Breast epithelium (tissue), 4 donors: ENCODE measurements at regions not wholly inside any gene's neighbourhood (a gene's known extent, or its start where the extent isn't known, plus 50 kb on each side); places are given as distances from the start of the nearest gene placed in this dataset.

Experiments used
- DNase-seq, 2 donors: peaks; one replicate each; pipeline ENCODE4 v3.0.0-alpha.2; 2019; ENCODE audit warnings: low spot score in 2 of 2
- H3K27ac ChIP-seq, 2 donors: fragments of 200-600 bp; sonication (generic) in 1 of 2; one replicate each; pipeline ENCODE4 v1.5.1; 2016 to 2019; ENCODE audit warnings: mild to moderate bottlenecking in 1 of 2
- H3K27me3 ChIP-seq, 2 donors: fragments of 200-600 bp; sonication (generic) in 1 of 2; one replicate each; pipeline versions ENCODE4 v1.5.1 to v1.6.0; 2017 to 2019; ENCODE audit warnings: control low read depth in 1 of 2, mild to moderate bottlenecking in 1 of 2
- H3K36me3 ChIP-seq: fragments of 200-600 bp; one replicate; pipeline ENCODE4 v1.5.1; 2019
- H3K4me1 ChIP-seq, 2 donors: fragments of 200-600 bp; sonication (generic); one replicate each; pipeline ENCODE4 v1.5.1; 2016 to 2019; ENCODE audit warnings: control low read depth in 1 of 2
- H3K4me3 ChIP-seq, 3 donors: fragments of 200-600 bp; sonication (generic); 1 replicate in 2 of 3; 2 replicates in 1 of 3; pipeline ENCODE4 v1.5.1; 2016 to 2019; ENCODE audit warnings: mild to moderate bottlenecking in 3 of 3, moderate library complexity in 2 of 3
- H3K9me3 ChIP-seq, 2 donors: fragments of 200-600 bp; sonication (generic) in 1 of 2; one replicate each; pipeline ENCODE4 v1.5.1; 2016 to 2019; ENCODE audit warnings: control low read depth in 1 of 2
- POLR2A ChIP-seq: fragments of 450-650 bp; IDR thresholded peaks from one replicate; pipeline ENCODE4 v1.6.1; 2016; ENCODE audit warnings: antibody characterized with exemption, mild to moderate bottlenecking, moderate library complexity
- POLR2AphosphoS5 ChIP-seq, 3 donors: sonication (generic); formaldehyde crosslinking; IDR thresholded peaks; one replicate each; pipeline ENCODE4 v1.6.1; 2017; ENCODE audit warnings: antibody characterized with exemption in 3 of 3
- intact Hi-C: fragments of 100-400 bp; cut with DNase I; formaldehyde crosslinking; loops from one replicate; pipeline ENCODE4 v1.15.1; 2023; ENCODE audit warnings: low total_unique reads
- TF ChIP-seq, protein P1 (sequence below), 3 donors: fragments of 450-650 bp; IDR thresholded peaks; one replicate each; pipeline ENCODE4 v1.5.1; 2016 to 2017; ENCODE audit warnings: antibody characterized with exemption in 3 of 3, mild to moderate bottlenecking in 3 of 3, moderate library complexity in 3 of 3

DNA sequence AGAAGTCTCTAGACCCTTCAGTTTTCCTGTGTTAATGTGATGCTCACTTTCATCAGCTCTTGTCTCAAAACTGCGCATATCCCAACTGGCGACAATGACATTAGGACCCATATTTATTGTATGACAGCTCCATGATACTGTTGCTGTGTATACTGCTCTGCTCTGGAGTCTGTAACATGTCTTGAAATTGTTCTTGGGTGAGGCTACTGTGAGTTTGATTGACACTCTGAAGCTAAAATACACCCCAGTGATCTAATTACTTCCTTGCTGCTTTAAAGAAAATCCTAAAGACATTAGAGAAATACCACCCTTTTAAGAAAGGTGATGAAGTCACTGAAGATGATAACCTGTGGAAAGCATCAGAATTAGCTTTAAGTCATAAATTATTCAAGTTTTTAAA lies 1046.2 kb downstream of the KCNT2 start:
- DNase-seq = no peak
- Histone ChIP-seq H3K4me3 (no peak overlapping the region), H3K27me3 (no peaks in the 10 kb centered on the region), H3K9me3 (no peaks in the 10 kb centered on the region), H3K27ac (no peak overlapping the region), H3K36me3 (no peaks in the 10 kb centered on the region), H3K4me1 (no peaks in the 10 kb centered on the region)
- intact Hi-C loops = no loop called here
- TF ChIP-seq, protein P1, sequence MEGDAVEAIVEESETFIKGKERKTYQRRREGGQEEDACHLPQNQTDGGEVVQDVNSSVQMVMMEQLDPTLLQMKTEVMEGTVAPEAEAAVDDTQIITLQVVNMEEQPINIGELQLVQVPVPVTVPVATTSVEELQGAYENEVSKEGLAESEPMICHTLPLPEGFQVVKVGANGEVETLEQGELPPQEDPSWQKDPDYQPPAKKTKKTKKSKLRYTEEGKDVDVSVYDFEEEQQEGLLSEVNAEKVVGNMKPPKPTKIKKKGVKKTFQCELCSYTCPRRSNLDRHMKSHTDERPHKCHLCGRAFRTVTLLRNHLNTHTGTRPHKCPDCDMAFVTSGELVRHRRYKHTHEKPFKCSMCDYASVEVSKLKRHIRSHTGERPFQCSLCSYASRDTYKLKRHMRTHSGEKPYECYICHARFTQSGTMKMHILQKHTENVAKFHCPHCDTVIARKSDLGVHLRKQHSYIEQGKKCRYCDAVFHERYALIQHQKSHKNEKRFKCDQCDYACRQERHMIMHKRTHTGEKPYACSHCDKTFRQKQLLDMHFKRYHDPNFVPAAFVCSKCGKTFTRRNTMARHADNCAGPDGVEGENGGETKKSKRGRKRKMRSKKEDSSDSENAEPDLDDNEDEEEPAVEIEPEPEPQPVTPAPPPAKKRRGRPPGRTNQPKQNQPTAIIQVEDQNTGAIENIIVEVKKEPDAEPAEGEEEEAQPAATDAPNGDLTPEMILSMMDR (IDR thresholded peaks at IDR 0.05) = no peak
- no peak for TF ChIP-seq POLR2AphosphoS5 (IDR thresholded peaks at IDR 0.05)
- TF ChIP-seq POLR2A = no peak

DNA sequence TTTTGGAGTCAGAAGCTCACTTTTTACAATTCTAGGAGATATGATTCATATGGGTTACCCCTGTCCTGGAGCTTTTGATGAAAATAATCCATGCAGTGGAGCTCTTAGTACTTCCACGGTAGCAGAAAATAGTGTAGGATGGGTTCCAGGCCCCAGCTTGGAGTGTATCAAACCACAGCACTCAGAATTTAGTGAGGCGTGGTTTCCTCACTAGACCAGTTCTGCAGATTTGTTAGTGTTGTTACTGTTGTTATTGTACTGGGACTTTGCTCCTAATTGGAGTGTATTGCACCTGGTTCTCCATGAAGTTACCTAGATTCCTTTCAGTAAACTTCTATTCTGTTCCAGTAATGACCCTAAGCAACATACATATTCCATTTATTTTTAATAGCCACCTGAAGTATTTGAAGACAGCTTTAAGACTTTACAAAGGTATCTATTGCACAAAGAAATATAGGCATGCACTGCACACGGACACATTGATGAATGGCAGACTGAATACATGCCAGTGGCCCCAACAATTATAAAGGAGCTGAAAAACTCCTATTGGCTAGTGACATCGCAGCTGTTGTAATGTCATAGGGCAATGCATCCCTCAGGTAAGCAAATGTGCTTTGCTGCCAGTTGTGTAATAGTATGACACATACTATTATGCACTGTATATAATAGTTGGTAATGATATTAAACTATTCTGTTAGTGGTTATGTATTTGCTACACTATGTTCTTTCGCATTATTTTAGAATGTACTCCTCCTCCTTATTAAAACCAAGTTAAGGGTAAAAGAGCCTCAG lies 1058.0 kb downstream of the KCNT2 start:
- H3K27me3 ChIP-seq = no peaks in the 10 kb centered on the region
- intact Hi-C loops = no loop called here
- no peaks in the 10 kb centered on the region for H3K4me1 ChIP-seq
- no peak overlapping the region for H3K4me3 ChIP-seq
- H3K9me3 ChIP-seq = no peaks in the 10 kb centered on the region
- TF ChIP-seq, protein P1 (IDR thresholded peaks at IDR 0.05) = no peak
- TF ChIP-seq POLR2A (no peak), POLR2AphosphoS5 (IDR thresholded peaks at IDR 0.05) (no peak)
- no peaks in the 10 kb centered on the region for H3K36me3 ChIP-seq
- no peak overlapping the region for H3K27ac ChIP-seq
- no peak for DNase-seq

DNA sequence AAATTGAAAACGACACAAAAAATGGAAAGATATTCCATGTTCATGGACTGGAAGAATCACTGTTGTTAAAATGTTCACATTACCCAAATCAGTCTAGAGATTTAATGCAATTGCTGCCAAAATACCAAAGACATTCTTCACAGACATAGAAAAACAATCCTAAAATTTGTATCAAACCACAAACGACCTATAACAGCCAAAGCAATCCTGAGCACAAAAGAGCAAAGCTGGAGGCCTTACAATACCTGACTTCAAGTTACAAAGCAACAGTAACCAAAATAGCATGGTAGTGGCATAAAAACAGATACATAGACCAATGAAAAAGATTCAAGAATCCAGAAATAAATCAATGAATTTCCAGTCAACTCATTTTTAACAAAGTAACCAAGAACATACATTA lies 1077.3 kb downstream of the KCNT2 start:
- no peaks in the 10 kb centered on the region for H3K9me3 ChIP-seq
- TF ChIP-seq, protein P1 (IDR thresholded peaks at IDR 0.05) = no peak
- TF ChIP-seq POLR2AphosphoS5 (IDR thresholded peaks at IDR 0.05) (no peak), POLR2A (no peak)
- H3K27me3 ChIP-seq = no peaks in the 10 kb centered on the region
- no peak for DNase-seq
- H3K4me1 ChIP-seq = no peaks in the 10 kb centered on the region
- H3K4me3 ChIP-seq = no peak overlapping the region
- intact Hi-C loops = no loop called here
- no peak overlapping the region for H3K27ac ChIP-seq
- no peaks in the 10 kb centered on the region for H3K36me3 ChIP-seq

DNA sequence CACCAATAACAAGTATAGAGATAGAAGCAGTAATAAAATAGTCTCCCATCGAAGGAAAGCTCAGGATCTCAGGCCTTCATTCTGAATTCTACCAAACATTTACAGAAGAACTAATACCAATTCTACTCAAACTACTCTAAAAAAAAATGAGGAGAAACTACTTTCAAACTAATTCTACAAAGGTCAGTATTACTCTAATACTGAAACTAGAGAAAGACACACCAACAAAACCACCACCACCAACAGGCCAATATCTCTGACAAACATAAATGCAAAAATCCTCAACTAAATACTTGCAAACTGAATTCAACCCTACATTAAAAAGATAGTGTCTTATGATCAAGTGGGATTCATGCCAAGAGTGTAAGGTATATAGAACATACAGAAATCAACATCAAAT lies 1078.4 kb downstream of the KCNT2 start:
- no peak for TF ChIP-seq POLR2A
- no peak for TF ChIP-seq POLR2AphosphoS5 (IDR thresholded peaks at IDR 0.05)
- TF ChIP-seq, protein P1 (IDR thresholded peaks at IDR 0.05) = no peak
- Histone ChIP-seq H3K9me3 (no peaks in the 10 kb centered on the region), H3K27me3 (no peaks in the 10 kb centered on the region), H3K36me3 (no peaks in the 10 kb centered on the region), H3K4me1 (no peaks in the 10 kb centered on the region), H3K27ac (no peak overlapping the region), H3K4me3 (no peak overlapping the region)
- no peak for DNase-seq
- intact Hi-C loops = no loop called here

DNA sequence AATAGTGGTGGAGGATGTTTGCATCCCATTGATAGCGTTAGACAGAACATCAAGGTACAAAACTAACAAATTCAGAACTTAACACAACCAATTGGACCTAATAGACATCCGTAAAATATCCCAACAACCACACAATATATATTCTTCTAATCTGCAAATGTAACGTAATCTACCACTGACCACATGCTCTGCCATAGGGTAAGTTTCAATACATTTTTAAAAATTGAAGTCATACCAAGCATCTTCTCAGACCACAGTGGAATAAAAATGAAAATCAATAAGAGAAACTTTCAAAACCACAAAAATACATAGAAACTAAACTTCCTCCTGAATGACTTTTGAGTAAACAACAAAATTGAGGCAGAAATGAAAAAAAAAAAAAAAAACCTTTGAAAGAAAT lies 1087.5 kb downstream of the KCNT2 start:
- H3K4me1 ChIP-seq = no peaks in the 10 kb centered on the region
- intact Hi-C loops = no loop called here
- no peak overlapping the region for H3K4me3 ChIP-seq
- DNase-seq = no peak
- no peaks in the 10 kb centered on the region for H3K9me3 ChIP-seq
- H3K36me3 ChIP-seq = no peaks in the 10 kb centered on the region
- H3K27me3 ChIP-seq = no peaks in the 10 kb centered on the region
- TF ChIP-seq POLR2AphosphoS5 (IDR thresholded peaks at IDR 0.05) = no peak
- no peak for TF ChIP-seq POLR2A
- TF ChIP-seq, protein P1 (IDR thresholded peaks at IDR 0.05) = no peak
- H3K27ac ChIP-seq = no peak overlapping the region
